SK-MEL-5 (cell line): ENCODE measurements at regions not wholly inside any gene's neighbourhood (a gene's known extent, or its start where the extent isn't known, plus 50 kb on each side); places are given as distances from the start of the nearest gene placed in this dataset.

Experiments
- DNase-seq: peaks from one replicate; pipeline ENCODE4 v3.0.0-alpha.2; 2016; ENCODE audit warnings: low read depth, low spot score
- in situ Hi-C: cut with HindIII; loops from 2 replicates; pipeline ENCODE4 v1.10.0; 2016; ENCODE audit warnings: low sequenced_read_pairs, high pct_unique_total_duplicates, low pct_unique_long_range_greater_than_20kb

DNA sequence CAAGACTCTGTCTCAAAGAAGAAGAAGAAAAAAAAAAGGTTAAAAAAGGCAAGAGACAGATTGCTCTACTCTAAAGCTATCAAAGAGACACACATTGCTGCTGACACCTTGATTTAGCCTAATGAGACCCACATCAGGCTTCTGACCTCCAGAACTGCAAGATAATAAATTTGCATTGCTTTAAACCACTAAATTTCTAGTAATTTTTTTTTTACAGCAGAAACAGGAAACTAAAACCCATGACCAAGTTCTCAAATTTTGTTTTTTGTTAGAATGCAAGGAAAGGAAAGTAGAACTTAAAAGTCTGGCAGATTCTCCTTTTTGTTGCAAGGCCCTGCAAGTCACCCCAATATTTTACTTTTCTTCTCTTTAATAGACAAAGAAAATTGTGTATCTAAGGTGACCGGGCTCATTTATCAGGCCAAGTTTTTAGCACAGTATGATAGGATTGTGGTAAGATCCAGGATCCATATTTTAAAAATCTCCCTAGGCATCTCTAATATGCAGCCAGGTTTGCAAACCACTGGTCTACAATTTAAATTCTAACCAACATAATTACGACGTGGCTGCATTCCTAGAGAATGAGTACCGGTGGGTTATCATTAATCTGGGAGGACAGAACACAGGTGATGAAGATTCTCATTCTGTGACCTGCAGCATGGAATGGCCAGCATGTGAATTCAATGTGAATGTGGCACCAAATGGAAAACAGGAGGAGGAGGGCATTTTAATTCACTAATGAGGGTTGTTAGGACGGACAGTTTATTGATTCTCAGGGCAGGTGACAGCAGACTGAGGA lies 56.7 kb upstream of the MED4 start:
- in situ Hi-C loops = no loop called here
- no peak for DNase-seq

DNA sequence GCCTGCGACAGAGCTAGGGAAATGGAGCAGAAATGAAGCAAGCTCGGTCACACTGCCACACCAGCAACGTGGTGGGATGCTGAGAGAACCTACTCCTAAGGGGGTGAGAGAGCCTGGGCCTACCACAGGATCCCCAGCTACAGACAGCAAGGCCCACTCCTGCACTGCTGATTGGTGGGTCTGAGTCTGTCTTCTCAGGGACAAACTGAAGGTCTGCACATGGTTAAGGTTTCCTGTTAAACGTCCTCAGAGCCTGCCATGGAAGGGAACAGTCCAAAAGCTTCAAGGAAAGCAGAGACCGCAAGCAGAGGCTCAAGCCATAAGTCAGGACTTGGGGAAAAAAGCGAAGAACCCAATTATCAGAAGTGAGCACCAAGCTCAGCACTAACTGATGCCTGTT lies 53.5 kb upstream of the MED4 start:
- in situ Hi-C loops = no loop called here
- no peak for DNase-seq

DNA sequence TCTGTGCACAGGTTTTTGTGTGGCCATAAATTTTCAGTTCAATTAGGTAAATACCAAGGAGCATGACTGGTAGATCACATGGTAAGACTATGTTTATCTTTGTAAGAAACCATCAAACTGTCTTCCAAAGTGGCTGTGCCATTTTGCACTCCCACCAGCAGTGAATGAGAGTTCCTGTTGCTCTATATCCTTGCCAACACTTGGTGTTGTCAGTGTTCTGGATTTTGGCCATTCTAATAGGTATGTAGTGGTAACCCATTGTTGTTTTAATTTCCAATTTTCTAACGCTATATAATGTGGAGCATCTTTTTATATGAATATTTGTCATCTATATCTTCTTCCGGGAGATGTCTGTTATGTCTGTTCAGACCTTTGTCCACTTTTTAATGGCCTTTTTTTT lies 51.7 kb upstream of the MED4 start:
- in situ Hi-C loops = no loop called here
- no peak for DNase-seq

DNA sequence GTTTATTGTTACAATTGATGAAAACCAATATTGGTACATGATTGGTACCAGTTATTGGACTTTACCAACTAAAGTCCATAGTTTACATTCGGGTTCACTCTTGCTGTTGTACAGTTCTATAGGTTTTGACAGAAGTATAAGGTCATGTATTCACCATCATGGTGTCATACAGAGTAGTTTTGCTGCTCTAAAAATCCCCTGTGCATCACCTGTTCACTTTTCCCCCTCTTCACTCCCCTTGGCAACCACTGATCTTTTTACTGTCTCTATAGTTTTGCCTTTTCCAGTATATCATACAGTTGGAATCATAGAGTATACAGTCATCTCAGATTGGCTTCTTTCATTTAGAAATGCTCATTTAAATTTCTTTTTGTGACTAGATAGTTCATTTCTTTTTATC lies 51.2 kb upstream of the MED4 start:
- no peak for DNase-seq
- in situ Hi-C loops = no loop called here
